Activated naive CD8-positive, alpha-beta T cell treated with anti-CD3 and anti-CD28 coated beads, Interleukin-2, amount 10 ng/mL, durations not matched to agents 7 days and 5 days (primary cell): ENCODE measurements at regions not wholly inside any gene's neighbourhood (a gene's known extent, or its start where the extent isn't known, plus 50 kb on each side); places are given as distances from the start of the nearest gene placed in this dataset.
"Not testable (repeated sequence)": the region's sequence is repeated elsewhere in the genome, so short reads cannot be mapped to it uniquely, and the experiment has no call there.

ENCODE experiments used
- ATAC-seq: fragments of 150-1000 bp; cut with Tn5 transposase; one replicate; pipeline ENCODE4 v1.10.0; 2021; ENCODE audit warnings: low read depth, moderate library complexity
- POLR2A ChIA-PET: fragments of 350-600 bp; sonication (Branson Sonifier 250); formaldehyde crosslinking; loops from one replicate; lab custom pipeline; 2021; ENCODE audit warnings: antibody characterized with exemption; lab: Charles Lee
- DNase-seq: peaks from one replicate; pipeline ENCODE4 v3.0.0; 2021
- H3K27ac Mint-ChIP-seq: one replicate; pipeline ENCODE4 v1.8.0; 2022; ENCODE audit warnings: mild to moderate bottlenecking, mixed read lengths
- H3K27me3 Mint-ChIP-seq: one replicate; pipeline ENCODE4 v1.8.0; 2022; ENCODE audit warnings: mild to moderate bottlenecking, moderate library complexity, mixed read lengths
- H3K36me3 Mint-ChIP-seq: one replicate; pipeline ENCODE4 v1.8.0; 2021; ENCODE audit warnings: mild to moderate bottlenecking, mixed read lengths
- H3K4me1 Mint-ChIP-seq: one replicate; pipeline ENCODE4 v1.8.0; 2021; ENCODE audit warnings: mixed read lengths
- H3K4me3 Mint-ChIP-seq: one replicate; pipeline ENCODE4 v1.8.0; 2022; ENCODE audit warnings: mild to moderate bottlenecking, moderate library complexity, mixed read lengths
- H3K9me3 Mint-ChIP-seq: one replicate; pipeline ENCODE4 v1.8.0; 2021; ENCODE audit warnings: mixed read lengths

DNA sequence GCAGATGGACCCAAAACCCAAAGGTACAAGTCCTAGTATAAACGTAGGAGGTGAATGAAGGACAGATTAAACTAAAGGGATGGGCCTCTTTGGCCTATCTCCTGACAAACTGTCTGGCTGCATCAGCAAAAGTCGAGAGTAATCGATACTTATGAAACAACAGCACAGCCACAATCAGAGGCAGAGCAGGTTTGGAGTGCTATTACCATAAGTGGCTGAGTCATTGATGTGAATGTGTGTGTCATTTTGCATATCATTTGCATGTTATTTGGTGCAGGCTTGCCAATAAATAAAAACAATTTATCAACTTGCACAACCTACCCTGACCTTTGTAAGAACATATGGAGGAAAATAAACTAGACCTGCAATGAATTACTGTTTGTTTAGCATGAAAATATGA, 283.1 kb downstream of the NUF2 start:
- no peaks in the 10 kb centered on the region for H3K9me3 Mint-ChIP-seq
- ATAC-seq (no peak), DNase-seq (no peak)
- H3K36me3 Mint-ChIP-seq = no peaks in the 10 kb centered on the region
- no peak overlapping the region for H3K27ac Mint-ChIP-seq
- POLR2A ChIA-PET = no interaction called here
- no peak overlapping the region for H3K4me3 Mint-ChIP-seq
- no peaks in the 10 kb centered on the region for H3K27me3 Mint-ChIP-seq
- no peaks in the 10 kb centered on the region for H3K4me1 Mint-ChIP-seq

DNA sequence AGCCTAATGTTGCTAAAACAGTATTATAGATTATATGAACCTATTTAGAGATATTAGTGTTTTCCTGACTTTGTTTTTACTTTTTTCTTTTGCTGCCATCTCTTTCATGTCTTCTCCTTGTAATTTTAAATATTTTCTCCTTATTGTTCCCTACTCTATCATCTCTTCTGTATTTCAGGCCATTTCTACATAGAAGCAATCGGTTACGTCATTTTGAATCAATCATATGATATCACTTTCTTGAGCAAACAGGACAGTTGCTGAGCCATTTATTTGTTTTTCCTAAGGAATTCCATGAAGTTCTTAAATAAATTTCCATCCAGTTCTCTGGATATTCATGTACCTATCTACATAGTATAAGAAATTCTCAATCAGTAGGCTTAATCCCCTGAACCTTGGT, 287.2 kb downstream of the NUF2 start:
- no peak for ATAC-seq

DNA sequence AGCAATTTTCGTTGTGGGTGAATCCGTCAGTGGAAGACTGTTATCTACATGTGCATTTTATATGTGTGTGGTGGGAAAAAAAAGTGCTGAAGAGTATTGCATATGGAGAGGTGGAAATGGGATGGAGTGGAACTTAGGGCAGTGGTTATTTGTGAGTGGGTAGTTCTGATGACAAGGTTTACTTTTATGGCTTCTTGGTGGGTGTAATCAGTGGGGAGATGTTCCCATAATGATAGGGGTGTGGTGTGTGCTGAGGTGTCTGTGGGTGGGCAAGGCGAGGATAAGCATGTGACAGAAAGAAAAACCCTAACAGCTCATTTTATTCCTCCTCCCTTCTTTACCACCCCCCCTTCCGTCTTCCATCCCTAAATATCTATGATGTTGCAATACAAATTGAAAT, 288.1 kb downstream of the NUF2 start:
- no peaks in the 10 kb centered on the region for H3K27me3 Mint-ChIP-seq
- H3K36me3 Mint-ChIP-seq = no peaks in the 10 kb centered on the region
- ATAC-seq (no peak), DNase-seq (no peak)
- H3K9me3 Mint-ChIP-seq = peaks cover 4% of the 10 kb centered on the region
- H3K4me3 Mint-ChIP-seq = no peak overlapping the region
- H3K4me1 Mint-ChIP-seq = no peaks in the 10 kb centered on the region
- no peak overlapping the region for H3K27ac Mint-ChIP-seq
- POLR2A ChIA-PET = no interaction called here

More for the DNA sequence above, 287.2 kb downstream of the NUF2 start:
- H3K4me3 Mint-ChIP-seq = no peak overlapping the region
- DNase-seq = no peak
- peaks cover 4% of the 10 kb centered on the region for H3K9me3 Mint-ChIP-seq
- H3K27ac Mint-ChIP-seq = no peak overlapping the region
- no peaks in the 10 kb centered on the region for H3K4me1 Mint-ChIP-seq
- H3K27me3 Mint-ChIP-seq = no peaks in the 10 kb centered on the region
- no peaks in the 10 kb centered on the region for H3K36me3 Mint-ChIP-seq
- POLR2A ChIA-PET = no interaction called here

DNA sequence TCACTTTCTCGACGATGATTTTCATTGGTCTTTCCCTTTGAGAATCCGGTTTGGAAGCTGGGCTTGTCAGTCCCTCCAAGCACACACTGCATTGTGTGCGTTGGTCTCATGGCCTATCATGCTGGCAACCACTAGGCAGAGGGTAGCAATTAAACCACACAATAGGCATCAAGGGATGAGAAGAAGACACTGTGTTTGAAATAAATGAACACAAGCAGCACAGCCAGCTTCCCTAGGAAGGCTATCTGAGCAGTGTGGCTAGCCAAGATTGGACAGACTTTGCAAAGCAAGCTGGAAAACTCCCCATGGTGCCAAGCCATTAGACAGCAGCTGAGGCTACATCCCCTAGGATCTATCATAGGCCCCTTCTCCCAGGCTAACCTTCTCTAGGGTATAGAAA, 288.7 kb downstream of the NUF2 start:
- DNase-seq = no peak
- ATAC-seq = no peak
- Mint-ChIP-seq H3K36me3 (no peaks in the 10 kb centered on the region), H3K27me3 (no peaks in the 10 kb centered on the region), H3K9me3 (peaks cover 4% of the 10 kb centered on the region), H3K4me3 (no peak overlapping the region), H3K27ac (no peak overlapping the region), H3K4me1 (no peaks in the 10 kb centered on the region)
- POLR2A ChIA-PET = no interaction called here

DNA sequence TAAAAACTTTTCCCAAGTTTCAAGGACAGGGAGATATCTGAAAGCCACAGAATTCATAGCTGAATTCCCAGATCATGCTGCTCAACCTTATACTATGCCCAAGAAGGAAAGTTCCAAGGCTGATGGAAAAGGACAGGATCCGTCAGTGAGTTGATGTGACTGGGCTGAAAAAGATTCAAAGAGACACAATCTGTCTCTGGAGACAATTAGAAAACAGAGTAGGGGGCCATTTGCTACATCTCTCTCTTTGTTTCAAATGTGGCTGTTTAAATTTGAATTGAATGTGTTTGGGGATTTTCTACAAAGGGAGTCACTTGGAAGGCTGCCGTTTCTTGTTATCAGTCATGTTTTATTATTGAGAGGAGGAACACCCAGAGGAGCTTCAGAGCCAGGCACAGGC, 292.6 kb downstream of the NUF2 start:
- Mint-ChIP-seq H3K9me3 (peaks cover 4% of the 10 kb centered on the region), H3K27ac (no peak overlapping the region), H3K36me3 (no peaks in the 10 kb centered on the region), H3K4me1 (no peaks in the 10 kb centered on the region), H3K27me3 (no peaks in the 10 kb centered on the region), H3K4me3 (no peak overlapping the region)
- ATAC-seq (no peak), DNase-seq (no peak)
- POLR2A ChIA-PET = no interaction called here

DNA sequence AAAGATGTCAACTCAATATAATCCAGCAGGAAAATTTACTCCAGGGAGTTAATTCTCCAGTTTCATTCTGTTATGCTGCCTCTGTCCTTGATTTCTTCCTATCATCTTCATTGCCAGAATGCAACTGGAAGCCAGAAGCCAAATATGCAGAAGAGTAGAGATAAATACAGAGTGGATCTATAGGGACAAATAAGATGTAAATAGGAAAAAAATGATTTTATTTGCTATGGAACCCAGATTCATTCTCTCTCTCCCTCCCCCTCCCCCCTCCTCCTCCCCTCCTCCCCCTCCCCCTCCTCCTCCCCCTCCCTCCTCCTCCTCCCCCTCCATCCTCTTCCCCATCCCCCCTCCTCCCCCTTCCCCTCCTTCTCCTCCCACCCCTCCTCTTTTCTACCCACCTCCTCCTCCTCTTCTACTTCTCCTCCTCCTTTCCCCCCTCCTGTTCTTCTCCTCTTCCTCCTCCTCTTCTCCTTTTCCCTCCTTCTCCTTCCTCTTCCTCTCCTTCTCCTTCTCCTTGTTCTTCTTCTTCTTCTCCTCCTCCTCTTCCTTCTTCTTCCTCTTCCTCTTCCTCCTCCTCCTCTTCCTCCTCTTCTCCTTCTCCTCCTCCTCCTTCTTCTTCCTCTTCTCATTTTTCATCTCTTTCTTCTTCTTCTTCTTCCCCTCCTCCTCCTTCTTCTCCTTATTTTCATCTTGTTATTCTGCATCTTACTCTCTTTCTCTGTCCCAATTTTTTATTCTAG, 306.4 kb downstream of the NUF2 start:
- no peak overlapping the region for H3K4me3 Mint-ChIP-seq

DNA sequence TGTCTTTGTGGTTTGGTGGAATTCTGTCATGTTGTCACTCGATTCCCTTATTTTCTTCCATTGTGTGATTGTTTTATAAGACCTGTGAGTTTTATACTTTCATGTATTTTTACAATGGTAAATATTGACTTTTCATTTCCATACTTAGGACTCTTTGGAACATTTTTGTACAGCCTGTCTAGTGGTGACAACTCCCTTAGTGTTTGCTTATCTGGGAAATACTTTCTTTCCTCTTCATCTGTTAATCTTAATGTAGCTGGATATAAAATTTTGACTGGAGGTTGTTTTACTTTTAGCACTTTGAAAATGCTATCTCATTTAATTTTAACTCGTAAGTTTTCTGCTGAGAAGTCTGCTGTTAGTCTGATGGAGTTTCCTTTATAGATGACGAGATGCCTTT, 310.5 kb downstream of the NUF2 start:
- H3K27ac Mint-ChIP-seq = no peak overlapping the region
- no peaks in the 10 kb centered on the region for H3K4me1 Mint-ChIP-seq
- no peaks in the 10 kb centered on the region for H3K27me3 Mint-ChIP-seq
- DNase-seq (no peak), ATAC-seq (no peak)
- peaks cover 6% of the 10 kb centered on the region for H3K9me3 Mint-ChIP-seq
- H3K4me3 Mint-ChIP-seq = no peak overlapping the region
- POLR2A ChIA-PET = no interaction called here
- H3K36me3 Mint-ChIP-seq = no peaks in the 10 kb centered on the region

More for the DNA sequence above, 306.4 kb downstream of the NUF2 start:
- Mint-ChIP-seq H3K27ac (no peak overlapping the region), H3K36me3 (no peaks in the 10 kb centered on the region), H3K4me1 (no peaks in the 10 kb centered on the region), H3K27me3 (no peaks in the 10 kb centered on the region), H3K9me3 (peaks cover 7% of the 10 kb centered on the region)
- POLR2A ChIA-PET = no interaction called here
- ATAC-seq (no peak), DNase-seq (no peak)

DNA sequence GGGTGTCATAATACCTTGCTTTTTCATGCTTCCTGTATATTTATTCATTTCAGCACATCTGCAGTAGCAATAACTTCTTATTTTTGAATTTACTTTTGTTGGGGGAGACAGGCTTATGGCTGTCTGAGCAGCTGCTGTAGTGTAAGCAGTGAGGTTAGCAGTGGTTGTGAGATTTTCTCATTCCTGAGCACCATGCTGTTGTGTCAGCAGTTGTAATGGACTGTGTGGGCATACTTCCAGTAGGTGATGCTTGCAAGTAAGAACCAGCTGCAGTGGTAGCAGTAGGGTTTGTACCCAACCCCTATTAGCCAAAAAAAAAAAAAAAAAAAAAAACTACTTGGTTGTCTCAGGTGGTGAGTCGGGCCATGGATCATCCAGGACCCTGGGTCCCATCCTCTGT, 311.6 kb downstream of the NUF2 start:
- POLR2A ChIA-PET = no interaction called here
- H3K4me1 Mint-ChIP-seq = no peaks in the 10 kb centered on the region
- no peak overlapping the region for H3K4me3 Mint-ChIP-seq
- DNase-seq (no peak), ATAC-seq (no peak)
- H3K27ac Mint-ChIP-seq = no peak overlapping the region
- H3K9me3 Mint-ChIP-seq = peaks cover 6% of the 10 kb centered on the region
- no peaks in the 10 kb centered on the region for H3K27me3 Mint-ChIP-seq
- H3K36me3 Mint-ChIP-seq = no peaks in the 10 kb centered on the region

DNA sequence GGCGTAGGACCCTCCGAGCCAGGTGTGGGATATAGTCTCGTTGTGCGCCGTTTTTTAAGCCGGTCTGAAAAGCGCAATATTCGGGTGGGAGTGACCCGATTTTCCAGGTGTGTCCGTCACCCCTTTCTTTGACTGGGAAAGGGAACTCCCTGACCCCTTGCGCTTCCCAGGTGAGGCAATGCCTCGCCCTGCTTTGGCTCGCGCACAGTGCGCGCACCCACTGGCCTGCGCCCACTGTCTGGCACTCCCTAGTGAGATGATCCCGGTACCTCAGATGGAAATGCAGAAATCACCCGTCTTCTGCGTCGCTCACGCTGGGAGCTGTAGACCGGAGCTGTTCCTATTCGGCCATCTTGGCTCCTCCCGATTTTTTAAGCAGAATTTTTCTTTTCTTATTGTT, 323.9 kb downstream of the NUF2 start:
- H3K4me3 Mint-ChIP-seq, H3K36me3 Mint-ChIP-seq, DNase-seq, ATAC-seq, H3K27me3 Mint-ChIP-seq, H3K27ac Mint-ChIP-seq, H3K4me1 Mint-ChIP-seq, H3K9me3 Mint-ChIP-seq, POLR2A ChIA-PET: not testable (repeated sequence)

DNA sequence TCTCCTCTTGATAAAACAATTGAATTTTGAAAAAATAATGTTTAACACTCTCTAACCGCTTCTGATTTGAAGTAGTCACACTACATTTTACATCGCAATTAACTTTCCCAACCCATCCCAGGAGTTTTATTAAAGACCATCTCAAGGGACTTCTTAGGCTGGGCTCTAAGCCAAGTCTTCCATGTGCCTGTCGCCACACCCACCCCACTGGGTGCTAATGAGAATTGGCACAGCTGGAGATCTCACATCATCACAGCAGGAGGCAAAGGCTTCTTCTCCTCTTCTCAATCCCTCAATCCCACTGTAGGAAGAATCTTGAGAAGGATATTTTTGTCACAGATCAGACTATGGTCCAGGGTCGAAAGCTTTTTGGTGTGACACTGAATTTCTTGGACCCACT, 328.9 kb downstream of the NUF2 start:
- no peak for ATAC-seq
- H3K27ac Mint-ChIP-seq = no peak overlapping the region
- H3K36me3 Mint-ChIP-seq = no peaks in the 10 kb centered on the region
- H3K9me3 Mint-ChIP-seq = peaks cover 1% of the 10 kb centered on the region
- no peaks in the 10 kb centered on the region for H3K27me3 Mint-ChIP-seq
- POLR2A ChIA-PET = no interaction called here
- no peaks in the 10 kb centered on the region for H3K4me1 Mint-ChIP-seq
- DNase-seq = no peak
- H3K4me3 Mint-ChIP-seq = no peak overlapping the region

DNA sequence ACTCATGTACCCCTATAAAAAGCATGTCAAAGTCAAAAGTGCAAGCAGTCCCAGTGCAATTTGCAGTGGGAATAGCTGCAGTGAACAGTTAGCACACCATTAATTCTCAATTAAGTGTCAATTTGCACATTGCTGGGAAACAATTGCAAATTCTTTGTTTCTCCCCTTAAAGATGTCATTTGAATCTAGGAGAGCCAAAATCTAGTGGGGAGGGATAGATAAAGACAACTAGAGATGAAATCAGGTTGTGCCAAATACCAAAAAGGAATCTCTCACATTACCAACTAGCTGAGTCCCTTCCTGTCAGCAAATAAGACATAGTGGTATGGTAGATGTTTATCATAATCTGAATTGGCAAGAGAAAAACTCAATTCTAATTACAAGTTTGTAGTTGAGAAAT, 330.7 kb downstream of the NUF2 start:
- ATAC-seq (no peak), DNase-seq (no peak)
- H3K4me1 Mint-ChIP-seq = no peaks in the 10 kb centered on the region
- no peaks in the 10 kb centered on the region for H3K27me3 Mint-ChIP-seq
- POLR2A ChIA-PET = no interaction called here
- no peaks in the 10 kb centered on the region for H3K36me3 Mint-ChIP-seq
- H3K27ac Mint-ChIP-seq = no peak overlapping the region
- no peak overlapping the region for H3K4me3 Mint-ChIP-seq
- peaks cover 1% of the 10 kb centered on the region for H3K9me3 Mint-ChIP-seq

DNA sequence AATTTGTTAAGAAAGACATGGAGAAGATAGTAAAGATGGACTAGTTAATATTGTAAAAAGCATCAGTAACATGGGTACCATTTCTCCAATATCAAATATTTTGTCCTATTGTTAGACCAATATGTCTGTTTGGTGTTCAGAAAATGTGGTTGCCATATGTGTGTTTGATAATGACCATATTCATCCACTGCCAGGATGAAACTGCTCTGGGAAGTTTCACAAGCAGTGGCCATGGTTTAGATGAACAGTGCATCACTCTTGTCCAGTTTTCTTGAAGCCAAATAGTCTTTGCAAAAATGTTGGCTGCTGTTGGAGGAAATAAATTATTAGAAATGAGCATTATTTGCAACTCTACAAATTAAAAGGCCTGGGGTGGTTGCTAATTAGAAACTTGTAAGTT, 333.8 kb downstream of the NUF2 start:
- Mint-ChIP-seq H3K9me3 (peaks cover 3% of the 10 kb centered on the region), H3K36me3 (no peaks in the 10 kb centered on the region), H3K27me3 (no peaks in the 10 kb centered on the region), H3K4me1 (no peaks in the 10 kb centered on the region), H3K4me3 (no peak overlapping the region), H3K27ac (no peak overlapping the region)
- DNase-seq (no peak), ATAC-seq (no peak)
- POLR2A ChIA-PET = no interaction called here

DNA sequence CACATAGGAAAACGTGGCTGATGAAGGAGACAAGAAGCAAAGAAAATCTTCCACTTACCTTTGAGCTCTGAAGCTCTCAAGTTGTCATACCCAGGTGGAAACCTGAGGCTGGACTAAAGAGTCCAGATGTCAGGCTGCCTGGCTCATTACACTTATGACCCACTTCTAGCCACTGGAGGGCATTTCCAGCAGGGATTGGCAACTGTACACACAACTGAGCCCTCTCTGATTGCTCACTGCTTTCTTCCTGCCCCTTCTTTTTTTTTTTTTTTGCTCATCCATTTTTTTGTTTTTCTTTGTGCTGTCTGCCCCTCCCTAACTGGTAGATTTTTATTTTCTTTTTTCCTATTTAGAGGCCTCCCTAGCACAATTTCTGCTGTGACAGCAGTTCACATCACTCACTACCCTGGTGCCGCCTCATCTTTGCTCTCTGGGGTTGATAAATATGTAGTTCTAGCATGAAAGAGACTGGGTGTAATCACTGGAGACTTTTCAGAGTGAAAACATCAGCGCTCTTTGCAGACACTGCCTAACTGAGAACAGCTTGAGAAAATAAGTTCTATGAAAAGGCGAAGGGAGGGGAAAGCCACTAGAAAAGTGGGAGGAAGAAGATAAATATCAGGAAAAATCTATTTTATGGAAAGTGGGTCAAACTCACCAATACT, 334.5 kb downstream of the NUF2 start:
- Mint-ChIP-seq H3K9me3 (peaks cover 3% of the 10 kb centered on the region), H3K27me3 (no peaks in the 10 kb centered on the region), H3K36me3 (no peaks in the 10 kb centered on the region), H3K4me1 (no peaks in the 10 kb centered on the region), H3K27ac (no peak overlapping the region), H3K4me3 (no peak overlapping the region)
- ATAC-seq = no peak
- POLR2A ChIA-PET = no interaction called here
- no peak for DNase-seq

DNA sequence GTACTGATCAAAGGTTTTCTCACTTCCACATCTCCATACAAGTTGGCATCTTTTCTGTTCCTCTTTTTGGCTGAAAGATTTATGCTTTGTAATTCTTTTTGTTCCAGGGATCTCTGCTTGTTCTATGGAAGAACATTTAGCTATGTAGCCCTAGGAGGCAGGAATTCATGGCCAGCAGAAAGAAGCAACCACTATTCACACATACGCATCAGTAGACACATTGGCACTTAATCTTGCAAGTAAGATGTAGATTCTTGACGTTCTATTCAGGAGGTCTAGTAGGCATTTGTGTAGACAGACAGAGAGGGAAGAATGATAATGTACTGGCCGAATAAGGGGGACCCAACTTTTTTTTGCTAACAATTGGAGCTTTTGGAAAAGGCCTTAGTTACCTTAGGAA, 336.0 kb downstream of the NUF2 start:
- no peak overlapping the region for H3K4me3 Mint-ChIP-seq
- POLR2A ChIA-PET = no interaction called here
- H3K27me3 Mint-ChIP-seq = no peaks in the 10 kb centered on the region
- no peaks in the 10 kb centered on the region for H3K36me3 Mint-ChIP-seq
- H3K27ac Mint-ChIP-seq = no peak overlapping the region
- H3K4me1 Mint-ChIP-seq = no peaks in the 10 kb centered on the region
- peaks cover 3% of the 10 kb centered on the region for H3K9me3 Mint-ChIP-seq
- ATAC-seq (no peak), DNase-seq (no peak)
